SK-N-MC (cell line): ENCODE measurements at regions not wholly inside any gene's neighbourhood (a gene's known extent, or its start where the extent isn't known, plus 50 kb on each side); places are given as distances from the start of the nearest gene placed in this dataset.

Experiments
- DNase-seq: peaks from one replicate; pipeline ENCODE4 v3.0.0-alpha.2; 2011; ENCODE audit warnings: low read depth, low spot score
- H3K27ac ChIP-seq: fragments of 200-600 bp; sonication (generic); 2 replicates; pipeline ENCODE4 v1.5.1; 2016; ENCODE audit warnings: mixed run types
- H3K36me3 ChIP-seq: fragments of 200-600 bp; sonication (generic); 2 replicates; pipeline ENCODE4 v1.6.1; 2017; ENCODE audit warnings: antibody characterized with exemption, low read length, mixed read lengths; ENCODE audit not compliant: insufficient read depth
- H3K4me3 ChIP-seq: fragments of 200-600 bp; sonication (generic); 2 replicates; pipeline ENCODE4 v1.5.1; 2016
- H3K9ac ChIP-seq: fragments of 200-600 bp; sonication (generic); 2 replicates; pipeline ENCODE4 v1.8.0; 2017; ENCODE audit warnings: mixed run types, mixed read lengths; ENCODE audit not compliant: insufficient read length
- H3K9me3 ChIP-seq: fragments of 200-600 bp; sonication (generic); 2 replicates; pipeline ENCODE4 v1.6.1; 2017; ENCODE audit warnings: low read depth, mild to moderate bottlenecking, antibody characterized with exemption, low read length, moderate library complexity, mixed read lengths
- EZH2 ChIP-seq: fragments of 200-600 bp; sonication (generic); IDR thresholded peaks from one replicate; pipeline ENCODE4 v1.6.1; 2017; ENCODE audit warnings: antibody characterized with exemption
- FOXP2 ChIP-seq: optimal IDR thresholded peaks from 2 replicates; pipeline ENCODE3; 2011; ENCODE audit warnings: mild to moderate bottlenecking, moderate library complexity; ENCODE audit not compliant: insufficient read depth; ENCODE audit errors: extremely low read length, control extremely low read depth
- POLR2AphosphoS5 ChIP-seq: IDR thresholded peaks from 2 replicates; pipeline ENCODE4 v1.6.1; 2012; ENCODE audit warnings: mild to moderate bottlenecking, low read depth, low read length, borderline replicate concordance

GRCh38 chr2:16161768-16162490 is 221.6 kb downstream of the MYCN start:
- Histone ChIP-seq H3K27ac (no peak overlapping the region), H3K36me3 (no peaks in the 10 kb centered on the region), H3K4me3 (no peak overlapping the region), H3K9me3 (no peaks in the 10 kb centered on the region), H3K9ac (no peak overlapping the region)
- TF ChIP-seq EZH2 (no peak), POLR2AphosphoS5 (no peak), FOXP2 (no peak)
- DNase-seq = no peak

GRCh38 chr2:16161085-16161565 is 220.8 kb downstream of the MYCN start:
- no peaks in the 10 kb centered on the region for H3K9me3 ChIP-seq
- no peak overlapping the region for H3K27ac ChIP-seq
- no peak for DNase-seq
- TF ChIP-seq EZH2 (no peak), POLR2AphosphoS5 (no peak), FOXP2 (no peak)
- no peak overlapping the region for H3K9ac ChIP-seq
- H3K36me3 ChIP-seq = no peaks in the 10 kb centered on the region
- no peak overlapping the region for H3K4me3 ChIP-seq

DNA sequence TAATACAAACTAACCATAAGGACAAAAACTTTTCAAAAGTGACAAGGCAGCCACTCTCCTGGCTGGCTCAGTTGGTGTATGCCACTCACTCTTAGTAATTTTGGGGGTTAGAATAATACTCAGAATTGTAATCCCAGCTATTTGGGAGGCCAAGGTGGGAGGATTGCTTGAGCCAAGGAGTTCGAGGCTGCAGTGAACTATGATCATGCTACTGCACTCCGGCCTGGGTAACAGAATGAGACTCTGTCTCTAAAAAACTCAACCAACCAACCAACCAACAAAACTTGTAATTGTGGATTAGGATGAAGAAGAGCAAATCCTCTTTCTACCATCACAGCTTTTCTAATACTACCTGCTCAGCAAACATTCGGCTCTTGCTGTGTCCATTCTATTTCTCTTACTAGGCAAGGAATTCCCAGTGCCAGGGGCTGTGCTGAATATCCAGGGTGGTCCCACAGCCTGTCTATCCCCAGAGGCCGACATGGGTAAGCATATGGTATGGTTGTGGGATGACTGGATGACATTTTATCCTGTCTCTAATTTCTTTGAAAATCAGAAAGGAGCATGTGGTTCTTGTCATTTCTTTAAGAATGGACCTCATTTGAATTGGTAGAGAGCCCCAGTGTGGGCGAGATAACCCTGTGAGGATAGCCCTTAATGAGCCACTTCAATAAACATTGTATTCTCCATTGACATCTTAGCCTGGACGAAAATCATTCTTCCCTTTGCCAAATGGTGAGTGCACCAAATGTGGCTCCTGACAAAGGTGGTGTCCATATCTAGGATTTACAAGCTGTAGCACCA is 220.1 kb downstream of the MYCN start:
- no peak for TF ChIP-seq FOXP2
- no peak for TF ChIP-seq EZH2
- no peak for TF ChIP-seq POLR2AphosphoS5
- H3K4me3 ChIP-seq = no peak overlapping the region
- no peaks in the 10 kb centered on the region for H3K9me3 ChIP-seq
- no peak overlapping the region for H3K9ac ChIP-seq
- DNase-seq = no peak
- no peak overlapping the region for H3K27ac ChIP-seq
- H3K36me3 ChIP-seq = no peaks in the 10 kb centered on the region

GRCh38 chr2:16156411-16156810 is 216.1 kb downstream of the MYCN start:
- TF ChIP-seq POLR2AphosphoS5 (no peak), FOXP2 (no peak), EZH2 (no peak)
- H3K4me3 ChIP-seq = no peak overlapping the region
- H3K9ac ChIP-seq = no peak overlapping the region
- DNase-seq = no peak
- no peaks in the 10 kb centered on the region for H3K36me3 ChIP-seq
- H3K9me3 ChIP-seq = no peaks in the 10 kb centered on the region
- no peak overlapping the region for H3K27ac ChIP-seq

GRCh38 chr2:16155766-16156165 is 215.4 kb downstream of the MYCN start:
- H3K36me3 ChIP-seq = no peaks in the 10 kb centered on the region
- no peak for TF ChIP-seq POLR2AphosphoS5
- no peak for TF ChIP-seq FOXP2
- TF ChIP-seq EZH2 = no peak
- no peak overlapping the region for H3K9ac ChIP-seq
- H3K9me3 ChIP-seq = no peaks in the 10 kb centered on the region
- no peak for DNase-seq
- H3K4me3 ChIP-seq = no peak overlapping the region
- H3K27ac ChIP-seq = no peak overlapping the region

DNA sequence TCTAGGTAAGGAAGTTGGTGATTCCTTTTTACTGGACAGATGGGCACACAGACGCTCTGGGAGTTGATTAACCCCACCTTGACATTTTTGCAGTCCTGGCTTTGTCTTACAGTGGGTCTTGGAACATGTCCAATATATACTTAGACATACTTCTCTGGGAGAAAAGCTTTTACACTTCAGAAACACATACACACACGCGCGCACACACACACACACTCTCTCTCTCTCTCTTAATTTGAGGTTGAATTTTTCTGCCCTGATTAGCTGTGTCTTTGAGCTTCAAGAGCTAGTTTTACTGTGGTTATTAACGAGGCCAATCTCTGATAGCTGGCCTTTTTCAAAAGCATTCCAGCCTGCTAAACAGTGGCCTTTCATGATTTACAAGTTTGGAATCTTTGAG is 215.0 kb downstream of the MYCN start:
- TF ChIP-seq EZH2 (no peak), FOXP2 (no peak), POLR2AphosphoS5 (no peak)
- no peak for DNase-seq
- Histone ChIP-seq H3K36me3 (no peaks in the 10 kb centered on the region), H3K9ac (no peak overlapping the region), H3K4me3 (no peak overlapping the region), H3K27ac (no peak overlapping the region), H3K9me3 (no peaks in the 10 kb centered on the region)

DNA sequence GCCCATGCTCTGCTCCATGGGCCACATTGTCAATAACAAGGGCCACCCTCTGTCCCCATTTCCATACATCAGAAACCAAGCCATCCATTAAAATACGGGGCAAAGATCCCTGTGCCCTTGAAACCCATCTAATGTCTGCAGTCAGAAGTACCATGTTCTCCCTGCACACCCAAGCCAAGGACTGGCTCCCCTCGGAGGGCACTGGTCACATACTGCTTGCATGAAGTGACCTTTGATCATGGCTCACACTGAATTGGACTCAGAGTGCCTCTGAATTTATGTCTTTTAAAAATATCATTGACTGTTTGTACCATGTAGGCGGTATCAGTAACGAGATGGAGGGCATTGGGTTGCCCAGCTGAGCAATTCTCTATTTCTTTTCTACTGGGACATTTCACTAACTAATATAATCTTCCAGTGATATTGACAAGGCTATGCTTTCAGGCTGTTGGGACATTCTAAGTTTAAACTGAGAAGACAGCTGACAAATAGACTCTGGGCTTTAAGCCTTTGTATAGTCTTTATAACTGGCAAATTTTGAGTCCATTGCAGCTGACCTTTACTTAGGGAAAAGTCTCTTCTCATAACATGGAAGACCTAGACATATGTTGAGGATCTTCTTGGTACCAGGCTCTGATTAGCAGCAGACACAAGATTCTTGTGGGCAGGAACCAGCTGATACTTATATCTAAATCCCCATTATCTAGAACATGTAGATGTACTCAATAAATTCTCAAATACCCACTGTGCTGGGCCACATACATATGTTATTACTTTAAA is 214.3 kb downstream of the MYCN start:
- no peaks in the 10 kb centered on the region for H3K9me3 ChIP-seq

GRCh38 chr2:16154061-16154460 is 213.7 kb downstream of the MYCN start:
- no peak overlapping the region for H3K4me3 ChIP-seq
- no peak for TF ChIP-seq FOXP2
- no peak for TF ChIP-seq POLR2AphosphoS5
- TF ChIP-seq EZH2 = no peak
- no peaks in the 10 kb centered on the region for H3K9me3 ChIP-seq
- no peaks in the 10 kb centered on the region for H3K36me3 ChIP-seq
- no peak for DNase-seq
- no peak overlapping the region for H3K27ac ChIP-seq
- no peak overlapping the region for H3K9ac ChIP-seq

More for the DNA sequence above, 214.3 kb downstream of the MYCN start:
- Histone ChIP-seq H3K36me3 (no peaks in the 10 kb centered on the region), H3K4me3 (no peak overlapping the region), H3K27ac (no peak overlapping the region), H3K9ac (no peak overlapping the region)
- DNase-seq = no peak
- TF ChIP-seq FOXP2 (no peak), EZH2 (no peak), POLR2AphosphoS5 (no peak)
